GM03348 (cell line): ENCODE measurements at regions not wholly inside any gene's neighbourhood (a gene's known extent, or its start where the extent isn't known, plus 50 kb on each side); places are given as distances from the start of the nearest gene placed in this dataset.
A peak's percentile ranks its signal among the peaks of the same experiment; 100 is the strongest.

ENCODE experiments used
- DNase-seq: peaks from one replicate; pipeline ENCODE4 v3.0.0; 2012; ENCODE audit warnings: low spot score

DNA sequence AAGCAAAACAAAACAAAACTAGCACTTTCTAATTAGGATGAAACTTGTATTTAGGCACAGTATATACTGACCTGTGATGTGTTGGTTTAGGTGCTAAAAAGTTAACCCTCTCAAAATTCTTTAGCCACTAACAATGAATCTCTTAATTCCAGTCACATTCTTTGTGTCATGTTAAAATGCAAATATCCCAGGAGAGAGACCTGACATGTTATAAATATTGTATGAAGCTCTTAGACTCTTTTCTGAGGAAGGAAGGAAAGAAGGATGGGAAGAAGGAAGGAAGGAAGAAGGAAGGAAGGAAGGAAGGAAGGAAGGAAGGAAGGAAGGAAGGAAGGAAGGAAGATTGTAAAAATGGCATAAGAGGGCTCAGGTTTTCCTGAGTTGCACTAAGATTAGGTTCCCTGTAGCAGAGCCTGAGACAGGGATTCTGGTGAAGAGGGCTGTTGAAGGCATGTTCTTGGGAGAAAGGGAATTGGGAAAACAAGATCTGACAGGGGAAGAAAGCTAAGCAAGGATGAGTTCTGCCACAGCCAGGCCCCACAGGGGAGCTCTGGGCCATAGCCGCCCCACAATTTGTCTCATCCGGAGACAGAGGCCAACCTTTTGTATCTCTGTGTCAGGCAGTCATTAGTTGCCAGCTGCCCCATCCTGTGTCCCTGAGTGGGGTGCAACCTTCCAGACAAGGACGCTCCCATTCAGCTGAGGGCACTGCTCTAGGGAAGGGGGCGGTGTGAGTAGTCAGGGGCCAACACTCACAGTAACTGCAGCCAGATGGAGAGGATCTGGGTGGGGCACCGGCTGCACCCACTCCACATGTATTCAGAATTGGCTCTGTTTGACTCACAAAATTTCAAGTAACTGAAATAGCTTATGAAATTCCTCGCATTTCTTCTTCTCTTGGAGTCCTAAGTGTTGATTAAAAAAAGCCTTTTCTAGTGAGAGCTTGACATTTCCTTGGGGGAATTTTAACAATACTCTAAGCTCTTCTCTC lies 189.3 kb upstream of the ARG1 start:
- DNase-seq = peak; percentile 80

DNA sequence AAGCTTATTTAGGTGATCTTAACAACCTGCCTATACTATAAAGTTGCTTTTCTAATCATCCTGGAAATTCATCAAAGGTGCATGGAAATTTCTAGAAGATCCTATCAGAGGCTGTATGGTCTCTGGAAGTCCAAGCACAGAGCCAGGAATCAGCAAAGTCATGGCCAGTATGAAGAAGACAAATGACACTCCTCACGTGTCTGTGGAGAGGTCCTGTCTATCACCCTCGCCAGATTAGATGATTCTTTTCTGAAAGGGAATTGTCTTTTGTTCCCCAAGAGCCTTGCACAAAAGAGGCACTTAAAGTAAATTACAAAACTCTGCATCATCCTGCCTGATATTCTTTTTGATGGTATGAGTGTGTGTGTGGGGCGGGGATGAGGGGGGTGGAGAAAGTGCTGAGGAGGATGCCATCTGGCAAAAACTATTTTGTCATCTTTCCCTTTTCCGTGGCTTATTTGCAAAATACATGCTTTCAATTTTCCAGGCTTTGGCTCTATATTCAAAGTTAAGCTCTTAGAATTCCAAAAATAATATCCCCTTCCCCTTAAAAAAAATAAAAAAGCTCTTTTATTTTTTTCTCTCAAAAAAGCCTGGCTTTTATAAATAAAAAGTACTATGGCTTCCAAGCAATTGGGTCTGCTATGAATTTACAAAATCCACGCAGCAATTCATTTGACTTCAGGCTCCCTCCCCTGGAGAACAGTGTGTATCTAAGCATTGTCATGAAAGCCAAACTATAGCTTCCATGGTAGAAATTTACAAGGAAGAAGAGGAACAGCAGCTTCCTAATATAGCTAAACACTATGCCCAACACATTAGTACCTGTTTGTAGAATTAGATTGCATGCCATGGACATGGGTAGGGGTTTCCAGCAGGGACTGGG lies 185.2 kb upstream of the ARG1 start:
- DNase-seq = peak; percentile 66

DNA sequence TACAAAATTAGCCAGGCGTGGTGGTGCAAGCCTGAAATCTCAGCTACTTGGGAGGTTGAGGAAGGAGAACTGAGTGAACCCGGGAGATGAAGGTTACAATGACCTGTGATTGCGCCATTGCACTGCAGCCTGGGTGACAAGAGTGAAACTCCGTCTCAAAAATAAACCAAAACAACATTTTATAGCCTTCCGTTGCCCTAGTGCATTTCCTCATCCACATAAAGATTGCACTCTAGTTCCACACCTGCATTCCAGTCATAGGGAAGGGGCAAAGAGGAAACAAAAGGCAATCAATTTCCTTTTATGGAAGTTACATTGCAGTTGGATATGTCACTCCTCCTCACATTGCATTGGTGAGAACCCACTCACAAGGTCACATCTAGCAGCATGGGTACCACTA lies 182.7 kb upstream of the ARG1 start:
- no peak for DNase-seq

DNA sequence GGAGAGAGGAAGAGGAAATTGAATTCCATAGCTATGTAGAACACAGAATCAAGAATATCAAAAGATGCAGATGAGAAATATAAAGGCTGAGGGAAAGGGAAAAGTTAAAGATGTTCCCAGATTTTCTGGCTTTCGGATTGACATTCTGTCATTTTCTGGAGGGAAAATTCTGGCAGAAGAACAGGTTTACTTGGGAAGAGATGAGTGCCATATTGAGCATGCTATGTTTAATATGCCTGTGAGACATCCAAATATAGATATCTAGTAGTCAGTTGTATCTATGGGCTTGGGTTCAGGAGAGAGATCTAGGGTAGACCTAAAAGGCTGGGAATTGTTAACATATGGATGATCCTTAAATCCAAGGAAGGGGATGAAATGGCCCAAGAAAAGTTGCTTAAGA lies 181.9 kb upstream of the ARG1 start:
- no peak for DNase-seq

DNA sequence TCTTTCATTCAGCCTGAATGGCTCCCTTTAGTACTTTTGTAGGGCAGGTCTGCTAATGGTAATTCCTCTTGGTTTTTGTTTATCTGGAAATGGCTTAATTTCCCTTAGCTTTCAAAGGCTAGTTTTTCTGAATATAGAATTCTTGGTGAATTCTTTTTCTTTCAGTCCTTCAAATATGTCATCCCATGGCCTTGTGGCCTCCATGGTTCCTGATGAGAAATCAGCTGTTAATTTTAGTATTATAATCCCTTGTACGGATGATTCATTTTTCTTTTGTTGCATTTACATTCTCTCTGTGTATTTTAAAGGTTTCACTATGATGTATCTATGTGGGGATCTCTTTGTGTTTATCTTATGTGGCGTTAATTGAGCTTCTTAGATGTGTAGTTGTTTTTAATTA lies 179.6 kb upstream of the ARG1 start:
- no peak for DNase-seq

DNA sequence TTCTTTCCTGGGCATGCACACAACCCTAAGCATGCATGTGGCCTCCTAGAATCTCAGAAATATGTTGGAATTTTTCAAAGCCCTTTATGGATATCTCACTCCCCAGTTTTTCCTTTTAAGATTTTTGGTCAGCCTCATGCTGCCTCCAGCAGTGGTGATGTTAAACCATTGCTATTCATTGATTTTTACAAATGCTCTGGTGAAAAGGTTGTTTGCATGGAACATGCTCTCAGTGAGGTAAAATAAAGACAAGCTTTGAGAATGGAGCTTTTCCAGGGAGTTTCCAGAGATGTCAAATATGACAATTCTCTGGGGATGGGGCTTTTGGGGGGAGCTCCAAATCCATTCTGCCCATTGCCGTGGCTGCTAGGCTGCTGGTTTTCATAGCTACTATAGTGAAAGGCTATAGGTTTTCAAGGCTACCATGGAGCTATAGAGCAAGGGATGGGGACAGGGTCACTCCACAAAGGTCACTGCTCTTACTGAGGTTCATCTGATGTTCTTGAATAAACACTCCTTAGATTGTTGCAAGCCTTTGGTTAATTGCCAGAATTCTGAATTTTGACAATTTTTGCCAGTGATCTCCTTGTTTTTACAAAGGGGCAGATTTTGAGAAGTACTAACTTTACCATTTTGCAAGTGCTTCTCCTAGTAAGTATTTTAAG lies 178.1 kb upstream of the ARG1 start:
- no peak for DNase-seq

DNA sequence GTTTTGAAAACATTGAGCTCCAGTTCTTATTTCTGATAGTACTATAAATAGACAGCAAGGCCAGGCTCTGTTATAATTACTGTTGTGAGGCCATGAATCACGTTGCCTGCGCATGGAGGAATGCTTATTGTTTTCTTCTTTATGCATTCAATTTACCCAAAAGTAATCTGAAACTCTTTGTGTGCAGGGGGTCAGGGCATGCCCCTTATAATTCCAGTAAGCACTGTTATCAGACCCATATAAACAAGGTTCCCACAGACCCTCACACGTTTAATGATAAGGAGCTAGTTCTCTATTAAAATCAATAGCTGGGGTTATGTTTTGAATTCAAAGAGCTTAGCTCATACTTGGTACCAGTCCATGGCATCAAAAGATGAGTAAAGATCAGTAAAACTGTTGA lies 174.8 kb upstream of the ARG1 start:
- DNase-seq = no peak

DNA sequence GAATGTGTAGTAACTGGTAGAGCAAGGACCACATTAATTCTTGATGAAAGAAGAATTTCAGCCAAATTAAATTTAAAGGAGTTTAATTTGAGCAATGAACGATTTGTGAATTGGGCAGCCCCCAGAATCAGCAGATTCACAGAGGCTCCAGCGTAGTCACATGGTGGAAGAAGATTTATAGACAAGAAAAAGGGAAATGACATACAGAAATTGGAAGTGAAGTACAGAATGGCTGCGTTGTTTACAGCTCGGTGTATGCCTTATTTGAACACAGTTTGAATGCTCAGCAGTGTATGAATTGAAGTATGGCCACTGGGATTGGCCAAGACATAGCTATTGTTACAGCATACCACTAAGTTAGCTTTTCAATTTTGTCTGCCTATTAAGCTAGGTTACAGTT lies 173.6 kb upstream of the ARG1 start:
- no peak for DNase-seq

DNA sequence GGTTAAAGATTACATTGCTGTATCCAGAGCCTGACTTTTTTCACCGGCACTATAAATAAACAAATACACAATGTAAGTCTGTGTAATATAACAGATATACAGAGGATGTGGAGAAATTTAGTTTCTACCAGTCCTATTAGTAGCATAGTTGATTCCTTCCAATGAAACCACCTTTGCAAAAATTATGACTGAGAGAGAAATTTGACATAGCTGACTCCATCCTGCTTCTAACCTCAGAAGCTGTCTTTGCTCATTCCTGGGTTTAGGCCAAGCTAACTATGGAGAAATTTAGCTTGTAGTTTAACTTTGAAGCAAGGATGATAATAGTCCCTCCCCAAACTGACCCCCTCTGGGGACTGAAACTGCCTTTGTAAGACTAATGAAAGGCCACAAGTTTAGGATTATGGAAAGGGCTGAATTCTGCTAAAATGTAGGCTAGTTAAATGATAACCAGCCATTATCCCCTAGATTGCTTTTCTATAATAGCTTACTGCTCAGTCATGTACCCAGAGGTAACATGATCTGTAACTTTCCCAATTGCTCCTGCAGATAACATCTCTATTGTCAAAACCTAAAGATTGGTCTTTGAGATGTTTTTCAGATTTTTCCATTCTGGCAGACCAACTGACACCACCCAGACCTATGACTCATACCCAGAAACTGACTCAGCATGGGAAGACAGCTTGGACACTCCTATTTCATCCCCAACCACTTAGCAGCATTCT lies 172.8 kb upstream of the ARG1 start:
- peak; percentile 79 for DNase-seq

DNA sequence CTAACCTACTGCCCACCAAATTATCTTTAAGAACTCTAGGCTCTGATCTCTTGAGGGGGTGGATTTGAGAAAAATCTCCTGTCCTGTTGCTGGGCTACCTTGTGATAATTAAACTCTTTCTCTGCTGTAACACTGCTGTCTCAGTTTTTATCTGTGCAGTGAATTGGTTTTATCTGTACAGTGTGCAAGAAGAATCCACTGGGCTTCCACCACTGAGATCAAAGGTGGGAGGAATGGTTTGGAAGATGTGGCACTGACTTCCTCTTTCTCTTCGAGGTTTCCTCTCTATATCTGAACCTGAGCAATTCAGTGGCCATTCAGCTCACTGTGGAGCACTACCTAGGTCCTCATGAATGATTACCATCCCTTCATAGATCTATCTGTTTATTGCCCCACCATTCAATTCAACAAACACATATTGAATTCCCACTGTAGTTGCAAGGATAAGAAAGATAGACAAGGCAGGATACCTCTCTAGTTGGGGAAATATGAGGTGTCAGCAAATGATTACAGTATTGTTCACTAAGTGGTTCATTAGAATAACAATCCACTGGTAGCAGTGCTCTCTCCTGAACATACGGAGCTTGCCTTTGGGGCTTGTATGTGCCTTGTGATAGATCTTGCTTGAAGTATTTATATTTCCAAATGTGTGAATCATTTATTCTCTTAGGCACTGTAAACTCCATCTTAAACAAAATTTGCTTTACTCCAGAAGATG lies 172.1 kb upstream of the ARG1 start:
- DNase-seq = no peak

DNA sequence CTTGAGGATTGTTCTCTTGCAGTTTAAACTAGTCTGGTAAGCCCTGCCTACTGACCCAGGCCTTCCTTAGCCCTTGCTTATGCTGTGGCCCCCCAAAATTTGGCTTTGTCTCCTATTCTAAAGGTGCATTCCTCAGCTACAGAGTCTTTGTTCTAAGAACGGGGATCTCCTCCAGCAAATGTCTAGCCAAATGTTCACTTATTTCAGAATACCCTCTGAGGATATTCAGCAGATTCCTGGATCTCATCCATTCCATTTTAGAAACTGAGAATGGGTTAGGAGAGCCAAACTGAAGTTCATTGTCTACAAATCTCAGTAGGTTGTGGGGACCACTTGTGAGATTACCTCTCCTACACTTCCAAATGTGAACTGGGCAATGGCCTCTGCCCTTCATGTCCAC lies 164.2 kb upstream of the ARG1 start:
- no peak for DNase-seq

DNA sequence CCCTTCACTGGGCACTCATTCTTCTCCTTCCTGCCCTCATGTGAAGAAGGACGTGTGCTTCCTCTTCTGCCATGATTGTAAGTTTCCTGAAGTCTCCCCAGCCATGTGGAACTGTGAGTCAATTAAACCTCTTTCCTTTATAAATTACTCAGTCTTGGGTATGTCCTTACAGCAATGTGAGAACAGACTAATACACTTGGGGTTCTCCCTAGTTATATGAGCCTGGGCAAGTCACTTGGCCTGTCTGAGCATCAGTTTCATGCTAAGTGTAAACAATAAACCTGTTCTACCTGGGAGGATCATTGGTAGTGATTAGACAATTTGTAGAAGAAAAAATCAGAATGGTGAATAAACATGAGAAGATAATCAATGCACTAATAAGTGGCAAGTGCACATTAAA lies 162.2 kb upstream of the ARG1 start:
- no peak for DNase-seq

DNA sequence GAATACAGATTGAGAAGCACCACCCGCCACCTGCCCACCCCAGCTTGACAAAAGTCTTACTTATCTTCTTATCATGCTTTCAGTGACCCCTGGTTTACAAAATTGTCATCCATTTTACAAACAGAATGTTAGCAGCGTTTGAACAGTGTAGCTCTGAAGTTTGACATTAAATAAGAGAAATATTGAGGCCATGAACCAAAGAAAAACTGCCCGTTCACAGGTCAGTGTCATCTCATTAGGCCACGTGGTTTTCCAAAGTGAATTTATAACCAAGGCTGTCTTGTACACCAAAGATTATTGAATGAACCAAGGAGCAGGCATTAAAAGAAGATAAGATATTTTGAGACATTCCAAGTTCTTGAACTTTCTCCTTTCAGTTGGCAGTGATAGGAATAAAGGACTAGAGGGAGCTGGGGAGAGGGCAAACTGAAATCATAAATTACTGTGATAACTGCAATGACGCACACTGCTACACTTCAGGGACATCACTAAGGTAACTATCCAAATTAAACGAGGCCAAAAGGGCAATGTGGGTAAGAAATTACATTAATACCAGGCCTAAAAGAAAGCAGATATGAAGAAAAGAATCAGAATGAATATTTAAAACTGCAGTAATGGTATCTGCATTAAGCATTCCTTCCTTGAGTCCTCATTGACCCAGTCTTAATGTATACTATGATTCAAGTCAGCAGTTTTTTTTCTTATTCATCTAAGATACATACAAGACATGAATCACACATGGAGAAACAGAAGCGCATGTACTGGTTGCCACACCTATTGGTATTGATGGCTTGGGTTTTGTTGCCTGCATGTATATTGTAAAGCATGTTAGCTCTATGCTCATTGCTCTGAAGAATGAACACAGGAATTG lies 159.8 kb upstream of the ARG1 start:
- DNase-seq = no peak

DNA sequence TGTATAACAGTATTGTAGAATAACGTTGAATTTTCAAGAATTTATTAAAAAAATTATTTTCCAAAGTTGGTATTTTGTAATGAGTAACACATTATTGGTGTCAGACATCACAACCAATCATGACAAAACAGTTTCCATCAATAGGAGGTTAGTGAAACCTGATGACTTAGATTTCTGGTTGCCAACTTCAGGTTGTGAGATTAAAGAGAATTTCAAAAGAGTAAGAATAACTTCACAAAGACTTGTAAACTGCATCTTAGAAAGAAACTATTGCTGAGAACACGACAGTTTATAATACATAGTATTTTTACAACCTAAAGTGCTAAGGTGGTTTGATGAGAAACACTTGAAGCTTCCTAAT lies 159.2 kb upstream of the ARG1 start:
- no peak for DNase-seq

DNA sequence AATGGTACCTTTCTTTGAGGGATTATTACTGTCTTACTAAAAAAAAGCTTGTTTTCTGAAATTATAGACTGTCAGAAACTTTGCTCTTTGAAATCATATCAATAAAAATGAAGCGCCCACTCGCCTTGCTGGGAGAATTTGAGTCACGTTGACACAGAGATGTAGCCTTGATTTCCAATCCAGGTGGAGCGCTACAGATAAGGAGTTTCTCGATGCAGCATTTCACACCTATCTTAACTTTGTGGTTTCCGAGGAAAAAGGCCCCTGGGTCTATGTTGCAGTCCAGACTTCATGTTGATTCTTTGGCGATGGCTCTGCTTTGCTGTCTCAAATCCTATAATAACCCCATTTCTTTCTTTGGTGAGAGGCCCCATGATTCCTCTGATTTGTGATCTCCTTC lies 158.1 kb upstream of the ARG1 start:
- DNase-seq = no peak

DNA sequence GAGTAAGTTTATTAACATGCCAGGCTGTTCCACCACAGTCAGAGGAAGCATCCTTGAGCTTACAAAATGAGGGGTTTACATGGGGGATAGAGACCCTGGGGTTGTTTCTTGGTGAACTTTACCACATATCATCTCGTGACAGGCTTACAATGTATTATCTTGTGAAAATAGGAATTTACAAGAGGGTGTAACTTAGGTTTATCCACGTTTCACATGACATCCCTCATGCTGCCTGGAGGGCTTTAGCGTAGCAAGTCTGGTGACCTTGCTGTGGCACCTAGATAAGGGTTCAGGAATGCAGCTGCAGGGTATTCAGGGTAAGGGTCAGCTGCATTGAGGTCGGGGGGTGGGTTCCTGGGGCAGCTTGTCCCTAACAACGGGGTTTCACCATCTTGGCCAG lies 154.6 kb upstream of the ARG1 start:
- no peak for DNase-seq

DNA sequence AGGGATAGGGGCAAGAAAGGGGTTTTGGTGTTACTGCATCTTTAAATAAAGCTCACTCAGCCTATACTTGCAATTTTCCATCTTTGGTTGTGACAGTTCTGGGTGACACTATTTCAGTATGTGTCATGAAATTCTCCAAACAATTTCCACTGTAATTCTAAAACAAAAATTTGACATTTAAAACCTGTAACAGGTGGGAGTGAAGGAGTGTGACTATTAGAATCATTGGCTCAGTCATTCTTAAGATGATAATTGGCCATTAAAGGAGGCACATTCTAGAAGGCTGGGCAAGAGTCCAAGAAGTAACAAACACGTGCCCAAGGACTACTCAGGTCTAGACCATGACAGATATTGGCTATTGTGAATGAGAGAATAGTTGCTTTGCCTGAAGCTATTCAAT lies 153.3 kb upstream of the ARG1 start:
- no peak for DNase-seq

DNA sequence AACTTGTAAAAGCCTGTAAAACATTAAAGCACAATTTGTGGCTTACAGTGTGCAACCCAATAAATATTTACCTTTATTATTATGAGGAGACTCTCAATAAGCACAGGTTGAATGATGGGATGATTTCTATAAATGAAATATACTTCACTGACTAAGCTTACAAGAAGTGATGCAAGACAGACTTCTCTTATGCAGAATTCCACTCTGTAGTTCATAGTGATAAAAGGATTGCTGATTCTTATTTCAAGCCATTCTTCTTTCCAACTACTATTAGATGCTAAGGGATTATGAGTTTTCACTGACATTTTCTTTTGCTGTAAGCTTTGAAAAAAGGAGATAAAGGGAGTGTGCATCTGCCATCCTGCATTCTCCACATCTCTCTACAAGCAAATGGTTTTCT lies 149.0 kb upstream of the ARG1 start:
- DNase-seq = no peak

DNA sequence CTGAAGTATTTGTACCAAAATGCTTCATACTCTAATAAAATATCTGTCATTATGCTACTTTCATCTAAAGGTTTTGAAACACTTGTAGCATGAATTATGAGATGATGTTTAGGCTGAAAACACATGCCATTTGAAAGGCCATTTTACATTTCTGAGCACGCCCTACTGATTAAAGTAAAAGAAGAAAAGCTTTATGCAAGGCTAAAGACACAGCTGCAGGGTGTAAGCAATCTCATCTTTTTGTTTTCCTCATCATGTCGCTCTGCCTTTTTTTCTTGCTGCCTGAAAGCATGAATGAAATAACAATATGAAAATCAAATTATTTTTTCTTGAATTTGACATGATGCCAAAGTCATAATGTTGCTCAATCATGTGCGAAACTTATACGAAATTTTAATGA lies 148.6 kb upstream of the ARG1 start:
- no peak for DNase-seq

DNA sequence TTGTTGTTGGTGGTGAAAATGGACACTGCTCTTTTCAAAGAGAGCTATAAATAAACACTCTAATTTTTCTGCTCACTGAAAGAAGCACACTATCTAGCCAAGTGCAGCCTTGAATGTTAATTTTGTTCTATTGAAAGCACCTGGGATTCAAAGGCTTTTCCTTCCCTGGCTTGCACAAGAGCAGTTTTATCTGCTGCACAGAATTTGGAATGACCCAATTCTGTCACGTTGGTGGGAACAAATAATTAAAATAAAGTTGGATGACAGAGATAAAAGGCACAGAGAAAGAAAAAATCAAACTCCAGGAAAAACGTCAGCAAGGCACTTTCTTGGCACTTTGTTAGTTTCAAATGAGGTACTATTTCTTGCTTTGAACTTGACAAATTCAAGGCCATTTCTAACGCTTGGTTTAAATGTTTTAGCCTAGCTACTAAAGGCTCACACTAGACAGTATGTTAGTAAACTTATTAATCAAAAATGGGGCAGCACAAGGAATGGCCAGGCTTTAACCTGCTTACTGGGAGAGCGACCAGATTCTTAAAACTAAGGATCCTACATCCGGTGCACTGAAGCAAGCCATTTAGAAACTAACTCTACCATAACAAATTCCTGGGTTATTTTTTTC lies 145.5 kb upstream of the ARG1 start:
- no peak for DNase-seq
